T-helper 1 cell treated with Interleukin-12 subunit alpha and Interleukin-12 subunit beta and Interleukin-4 antibody, amounts not matched to agents 30 μg/mL and 1 μg/mL, for 36 hours (primary cell): ENCODE measurements at regions not wholly inside any gene's neighbourhood (a gene's known extent, or its start where the extent isn't known, plus 50 kb on each side); places are given as distances from the start of the nearest gene placed in this dataset.

Experiments
- H3K27ac Mint-ChIP-seq: one replicate; pipeline ENCODE4 v1.8.0; 2021; ENCODE audit warnings: mild to moderate bottlenecking, mixed read lengths
- H3K27me3 Mint-ChIP-seq: one replicate; pipeline ENCODE4 v1.8.0; 2021; ENCODE audit warnings: low read depth, mixed read lengths
- H3K36me3 Mint-ChIP-seq: one replicate; pipeline ENCODE4 v1.8.0; 2021; ENCODE audit warnings: low read depth, mixed read lengths
- H3K4me1 Mint-ChIP-seq: one replicate; pipeline ENCODE4 v1.8.0; 2021; ENCODE audit warnings: low read depth, mixed read lengths
- H3K4me3 Mint-ChIP-seq: one replicate; pipeline ENCODE4 v1.8.0; 2021; ENCODE audit warnings: mild to moderate bottlenecking, moderate library complexity, mixed read lengths
- H3K9me3 Mint-ChIP-seq: one replicate; pipeline ENCODE4 v1.8.0; 2021; ENCODE audit warnings: mixed read lengths

DNA sequence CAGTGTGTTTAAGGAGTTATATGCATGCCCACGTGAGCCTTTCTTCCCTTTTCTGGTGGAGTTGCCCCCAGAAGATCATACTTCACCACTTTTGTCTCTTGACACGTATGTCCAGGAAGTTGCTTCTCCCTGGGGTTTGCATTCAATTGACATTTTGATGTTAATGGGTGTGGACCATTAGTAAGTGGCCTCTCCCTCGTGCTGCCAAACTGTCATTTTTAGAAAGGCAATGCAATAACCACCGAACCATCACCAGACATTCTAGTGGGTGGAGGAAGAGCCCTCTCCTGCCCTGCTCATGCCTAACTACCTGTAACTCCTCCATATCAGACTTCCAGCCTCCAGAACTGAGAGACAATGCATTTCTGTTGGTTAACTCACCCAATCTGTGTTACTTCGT is 290.8 kb downstream of the ATPSCKMT start:
- Mint-ChIP-seq H3K9me3 (peaks cover 4% of the 10 kb centered on the region), H3K4me1 (no peaks in the 10 kb centered on the region), H3K27ac (no peak overlapping the region), H3K4me3 (no peak overlapping the region), H3K36me3 (no peaks in the 10 kb centered on the region), H3K27me3 (no peaks in the 10 kb centered on the region)

DNA sequence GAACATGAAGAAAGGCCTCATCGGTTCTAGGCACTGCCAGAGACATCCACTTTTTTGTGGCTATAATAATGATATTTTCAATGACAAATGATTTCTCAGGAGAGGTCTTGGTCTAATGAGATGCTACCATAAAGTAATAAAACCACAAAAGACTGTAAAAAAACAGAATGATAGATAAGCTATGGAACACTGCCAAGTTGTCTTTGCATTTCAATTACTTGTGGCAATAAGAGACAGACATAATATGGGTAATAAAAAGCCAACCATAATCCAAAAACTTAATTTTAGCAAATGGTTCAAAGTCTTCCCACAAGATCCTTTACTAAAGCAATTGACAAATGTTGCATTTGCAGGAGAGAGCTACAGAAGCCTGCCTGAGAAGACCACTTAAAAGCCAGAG is 292.5 kb downstream of the ATPSCKMT start:
- Mint-ChIP-seq H3K36me3 (no peaks in the 10 kb centered on the region), H3K9me3 (peaks cover 4% of the 10 kb centered on the region), H3K27ac (no peak overlapping the region), H3K27me3 (no peaks in the 10 kb centered on the region), H3K4me1 (no peaks in the 10 kb centered on the region), H3K4me3 (no peak overlapping the region)

DNA sequence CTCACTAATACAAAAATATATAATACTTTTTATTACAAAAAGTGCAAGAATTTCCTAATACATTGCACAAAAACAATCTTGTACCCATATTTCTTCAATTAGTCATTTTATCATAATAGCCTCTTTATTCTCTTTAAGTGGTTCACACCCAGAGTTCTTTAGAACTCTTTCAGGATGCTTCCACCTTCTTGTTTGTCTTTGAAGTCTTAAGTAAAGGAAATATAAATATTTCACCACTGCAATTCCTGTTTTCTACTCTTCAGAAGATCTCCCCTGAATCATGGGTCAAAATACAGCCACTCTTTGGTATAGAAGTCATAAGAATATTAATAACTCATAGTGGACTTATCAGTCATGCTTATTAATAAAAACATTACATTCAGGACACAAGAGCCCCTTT is 293.0 kb downstream of the ATPSCKMT start:
- Mint-ChIP-seq H3K4me1 (no peaks in the 10 kb centered on the region), H3K36me3 (no peaks in the 10 kb centered on the region), H3K27ac (no peak overlapping the region), H3K4me3 (no peak overlapping the region), H3K27me3 (no peaks in the 10 kb centered on the region), H3K9me3 (peaks cover 4% of the 10 kb centered on the region)

GRCh38 chr5:9955586-9955985 is 294.1 kb downstream of the ATPSCKMT start:
- H3K9me3 Mint-ChIP-seq = no peaks in the 10 kb centered on the region
- H3K27me3 Mint-ChIP-seq = no peaks in the 10 kb centered on the region
- H3K4me3 Mint-ChIP-seq = no peak overlapping the region
- no peaks in the 10 kb centered on the region for H3K4me1 Mint-ChIP-seq
- H3K27ac Mint-ChIP-seq = no peak overlapping the region
- no peaks in the 10 kb centered on the region for H3K36me3 Mint-ChIP-seq

GRCh38 chr5:9954869-9955268 is 294.8 kb downstream of the ATPSCKMT start:
- Mint-ChIP-seq H3K27ac (no peak overlapping the region), H3K4me1 (no peaks in the 10 kb centered on the region), H3K4me3 (no peak overlapping the region), H3K27me3 (no peaks in the 10 kb centered on the region), H3K9me3 (no peaks in the 10 kb centered on the region), H3K36me3 (no peaks in the 10 kb centered on the region)

- H3K36me3 Mint-ChIP-seq = no peaks in the 10 kb centered on the region
- no peak overlapping the region for H3K27ac Mint-ChIP-seq
- no peak overlapping the region for H3K4me3 Mint-ChIP-seq
- no peaks in the 10 kb centered on the region for H3K27me3 Mint-ChIP-seq
- H3K9me3 Mint-ChIP-seq = no peaks in the 10 kb centered on the region
- no peaks in the 10 kb centered on the region for H3K4me1 Mint-ChIP-seq
Observed at GRCh38 chr5:9953691-9954090, 296.0 kb downstream of the ATPSCKMT start.

- Mint-ChIP-seq H3K4me3 (no peak overlapping the region), H3K36me3 (no peaks in the 10 kb centered on the region), H3K9me3 (no peaks in the 10 kb centered on the region), H3K27ac (no peak overlapping the region), H3K4me1 (no peaks in the 10 kb centered on the region), H3K27me3 (no peaks in the 10 kb centered on the region)
Observed at GRCh38 chr5:9951865-9952516, 297.7 kb downstream of the ATPSCKMT start.

GRCh38 chr5:9947944-9948343 is 301.7 kb downstream of the ATPSCKMT start:
- Mint-ChIP-seq H3K27me3 (no peaks in the 10 kb centered on the region), H3K36me3 (no peaks in the 10 kb centered on the region), H3K9me3 (peaks cover 3% of the 10 kb centered on the region), H3K4me3 (no peak overlapping the region), H3K27ac (no peak overlapping the region), H3K4me1 (no peaks in the 10 kb centered on the region)

DNA sequence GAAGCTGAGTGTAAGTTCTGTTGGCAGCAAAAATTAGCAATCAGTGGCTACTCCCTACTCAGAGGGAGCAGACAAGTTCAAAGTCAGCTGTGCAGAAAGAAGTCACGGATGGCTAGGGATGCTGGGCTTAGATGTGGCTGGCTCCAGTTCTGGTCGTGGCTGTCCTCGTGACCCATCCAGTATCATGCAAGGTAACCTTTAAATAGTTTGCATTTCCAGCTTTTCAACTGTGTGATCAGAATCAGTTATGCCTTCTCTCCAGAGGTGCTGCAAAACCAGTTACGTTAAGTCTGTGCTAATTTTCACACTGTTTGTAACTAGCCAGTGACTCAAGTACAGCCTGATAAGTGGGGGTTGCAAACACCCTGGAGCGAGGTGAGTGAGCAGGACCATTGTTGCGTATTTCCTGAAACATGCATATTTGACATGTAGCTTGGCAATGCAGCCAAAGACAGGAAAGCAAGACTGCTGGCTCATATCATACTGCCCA is 302.4 kb downstream of the ATPSCKMT start:
- Mint-ChIP-seq H3K36me3 (no peaks in the 10 kb centered on the region), H3K27me3 (no peaks in the 10 kb centered on the region), H3K27ac (no peak overlapping the region), H3K4me3 (no peak overlapping the region), H3K9me3 (peaks cover 3% of the 10 kb centered on the region), H3K4me1 (no peaks in the 10 kb centered on the region)

- Mint-ChIP-seq H3K27ac (no peak overlapping the region), H3K4me3 (no peak overlapping the region), H3K4me1 (no peaks in the 10 kb centered on the region), H3K9me3 (peaks cover 30% of the 10 kb centered on the region), H3K27me3 (no peaks in the 10 kb centered on the region), H3K36me3 (no peaks in the 10 kb centered on the region)
Observed at GRCh38 chr5:9932770-9933169, 302.6 kb upstream of the TAS2R1 start.

DNA sequence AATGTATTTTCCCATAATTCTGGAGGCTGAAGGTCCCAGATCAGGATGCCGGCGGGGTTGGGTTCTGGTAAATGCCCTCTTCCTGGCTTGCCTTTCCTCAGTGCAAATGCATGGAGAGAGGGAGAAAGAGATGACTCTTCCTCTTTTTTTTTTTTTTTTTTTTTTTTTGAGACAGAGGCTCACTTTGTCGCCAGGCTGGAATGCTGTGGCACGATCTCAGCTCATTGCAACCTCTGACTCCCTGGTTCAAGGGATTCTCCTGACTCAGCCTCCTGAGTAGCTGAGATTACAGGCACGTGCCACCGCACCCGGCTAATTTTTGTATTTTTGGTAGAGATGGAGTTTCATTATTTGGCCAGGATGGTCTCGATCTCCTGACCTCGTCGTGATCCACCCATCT is 300.0 kb upstream of the TAS2R1 start:
- Mint-ChIP-seq H3K27ac (no peak overlapping the region), H3K36me3 (no peaks in the 10 kb centered on the region), H3K4me1 (no peaks in the 10 kb centered on the region), H3K9me3 (peaks cover 25% of the 10 kb centered on the region), H3K4me3 (no peak overlapping the region), H3K27me3 (no peaks in the 10 kb centered on the region)

- Mint-ChIP-seq H3K27me3 (no peaks in the 10 kb centered on the region), H3K4me3 (no peak overlapping the region), H3K27ac (no peak overlapping the region), H3K9me3 (peaks cover 26% of the 10 kb centered on the region), H3K36me3 (no peaks in the 10 kb centered on the region), H3K4me1 (no peaks in the 10 kb centered on the region)
Observed at GRCh38 chr5:9928326-9928725, 298.2 kb upstream of the TAS2R1 start.

DNA sequence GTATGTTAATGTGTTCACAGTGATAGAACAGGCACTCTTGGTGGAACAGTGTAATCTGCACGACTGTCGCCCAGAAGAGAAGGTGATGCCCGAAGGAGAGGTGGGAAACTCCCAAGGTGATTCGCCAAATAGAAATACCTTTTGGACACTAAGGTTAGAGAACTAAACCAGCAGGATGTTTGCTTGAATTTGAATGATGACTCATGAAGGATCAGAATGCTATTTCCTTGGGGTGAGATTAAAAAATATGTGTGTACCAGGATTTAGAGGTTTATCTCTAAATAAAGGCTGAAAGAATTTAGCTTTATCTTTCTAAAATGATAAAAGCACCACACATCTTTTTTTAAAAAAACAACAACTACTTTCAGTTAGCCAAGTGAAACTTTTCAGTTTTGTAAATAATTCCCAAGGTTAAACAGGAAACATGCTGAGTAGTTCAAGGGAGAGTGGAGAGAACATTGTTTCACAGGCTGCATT is 297.4 kb upstream of the TAS2R1 start:
- Mint-ChIP-seq H3K27me3 (no peaks in the 10 kb centered on the region), H3K4me3 (no peak overlapping the region), H3K9me3 (peaks cover 22% of the 10 kb centered on the region), H3K27ac (no peak overlapping the region), H3K4me1 (no peaks in the 10 kb centered on the region), H3K36me3 (no peaks in the 10 kb centered on the region)

DNA sequence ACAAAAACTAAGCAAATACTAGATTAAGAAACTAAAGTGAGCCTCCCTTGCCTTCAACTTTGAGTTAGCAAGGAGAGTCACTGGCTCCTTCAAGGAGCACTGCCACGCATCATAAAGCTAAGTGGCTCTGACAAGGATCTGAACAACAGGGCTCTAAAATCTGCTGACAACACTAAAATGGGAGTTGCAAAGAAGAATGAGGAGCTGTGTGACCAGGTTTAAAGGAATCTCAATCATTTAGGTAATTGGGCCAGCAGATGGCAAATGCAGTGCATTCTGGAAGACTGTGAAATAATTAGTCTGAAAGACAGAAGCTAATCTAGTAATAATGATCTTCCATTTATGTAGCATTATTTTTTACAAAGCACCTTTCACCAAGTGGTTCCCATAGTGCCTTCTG is 297.0 kb upstream of the TAS2R1 start:
- Mint-ChIP-seq H3K36me3 (no peaks in the 10 kb centered on the region), H3K27ac (no peak overlapping the region), H3K4me3 (no peak overlapping the region), H3K9me3 (peaks cover 22% of the 10 kb centered on the region), H3K27me3 (no peaks in the 10 kb centered on the region), H3K4me1 (no peaks in the 10 kb centered on the region)

DNA sequence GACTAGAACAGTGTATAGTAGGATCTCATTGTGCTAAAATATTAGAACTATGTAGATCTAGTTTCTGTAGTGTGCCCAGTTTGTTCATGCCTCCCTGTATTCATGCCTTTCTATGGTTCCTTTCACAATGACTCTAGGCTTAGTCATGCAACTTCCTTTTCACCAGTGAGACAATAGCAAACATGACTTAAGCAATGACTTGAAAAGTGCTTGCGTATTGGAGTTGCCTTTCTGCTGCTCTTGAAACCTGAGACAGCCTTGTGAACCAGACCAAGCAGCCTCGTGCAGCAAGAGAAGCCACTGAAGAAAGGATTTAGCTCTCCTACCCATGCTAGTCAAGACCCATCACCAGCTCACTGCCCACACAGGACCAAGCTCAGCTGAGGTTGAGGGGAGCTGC is 294.5 kb upstream of the TAS2R1 start:
- H3K4me1 Mint-ChIP-seq = no peaks in the 10 kb centered on the region
- no peaks in the 10 kb centered on the region for H3K36me3 Mint-ChIP-seq
- no peak overlapping the region for H3K4me3 Mint-ChIP-seq
- H3K27ac Mint-ChIP-seq = no peak overlapping the region
- H3K27me3 Mint-ChIP-seq = no peaks in the 10 kb centered on the region
- H3K9me3 Mint-ChIP-seq = peaks cover 23% of the 10 kb centered on the region

- Mint-ChIP-seq H3K4me1 (no peaks in the 10 kb centered on the region), H3K4me3 (no peak overlapping the region), H3K9me3 (peaks cover 28% of the 10 kb centered on the region), H3K27me3 (no peaks in the 10 kb centered on the region), H3K27ac (no peak overlapping the region), H3K36me3 (no peaks in the 10 kb centered on the region)
Observed at GRCh38 chr5:9922719-9923118, 292.6 kb upstream of the TAS2R1 start.
